SH-SY5Y (cell line): ENCODE measurements at regions not wholly inside any gene's neighbourhood (a gene's known extent, or its start where the extent isn't known, plus 50 kb on each side); places are given as distances from the start of the nearest gene placed in this dataset.

Experiments
- GATA2 ChIP-seq: IDR thresholded peaks from 2 replicates; pipeline ENCODE4 v1.6.1; 2011; ENCODE audit warnings: mild to moderate bottlenecking, low read depth, low read length
- GATA3 ChIP-seq: IDR thresholded peaks from 2 replicates; pipeline ENCODE4 v1.6.1; 2011; ENCODE audit warnings: low read depth, mild to moderate bottlenecking, low read length, moderate library complexity

DNA sequence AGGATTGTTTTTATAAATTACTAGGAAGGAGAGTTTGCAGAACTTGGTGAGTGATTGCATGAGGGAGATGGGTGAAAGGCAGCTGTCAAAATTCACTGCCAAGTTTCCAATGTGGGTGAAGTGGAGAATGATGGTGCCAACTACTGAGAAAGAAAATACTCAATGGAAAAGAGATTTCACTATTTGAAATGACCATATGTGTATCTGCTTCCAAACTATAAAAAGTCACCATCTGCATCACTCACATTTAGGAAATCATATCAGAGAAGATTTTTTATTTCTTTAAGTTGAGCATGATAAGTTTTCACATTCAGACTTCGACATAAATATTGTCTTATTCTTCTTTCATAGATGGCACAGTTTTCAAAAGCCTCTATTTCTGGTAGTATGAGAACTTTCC, 570.0 kb upstream of the DSEL start:
- no peak for TF ChIP-seq GATA2
- TF ChIP-seq GATA3, result no peak
